ENCODE measurements at regions not wholly inside any gene's neighbourhood (a gene's known extent, or its start where the extent isn't known, plus 50 kb on each side); places are given as distances from the start of the nearest gene placed in this dataset.
"Not testable (repeated sequence)": the region's sequence is repeated elsewhere in the genome, so short reads cannot be mapped to it uniquely, and the experiment has no call there.

GRCh38 chr14:37787879-37788494 is 192.6 kb downstream of the TTC6 start:
- DNase-seq (ENCODE audit: low spot score) = no peak

GRCh38 chr14:37791384-37792036 is 196.1 kb downstream of the TTC6 start:
- DNase-seq (ENCODE audit: low spot score) = no peak

GRCh38 chr14:37792124-37792523 is 196.7 kb downstream of the TTC6 start:
- DNase-seq (ENCODE audit: low spot score) = no peak

- no peak for DNase-seq (ENCODE audit: low spot score)
Measured at GRCh38 chr14:37796703-37797416, 201.4 kb downstream of the TTC6 start.

GRCh38 chr14:37797675-37798074 is 202.2 kb downstream of the TTC6 start:
- no peak for DNase-seq (ENCODE audit: low spot score)

- no peak for DNase-seq (ENCODE audit: low spot score)
Measured at GRCh38 chr14:37807722-37808121, 212.3 kb downstream of the TTC6 start.

GRCh38 chr14:37810094-37810801 is 214.8 kb downstream of the TTC6 start:
- no peak for DNase-seq (ENCODE audit: low spot score)

- DNase-seq (ENCODE audit: low spot score) = no peak
Measured at GRCh38 chr14:37813732-37814131, 218.3 kb downstream of the TTC6 start.

- no peak for DNase-seq (ENCODE audit: low spot score)
Measured at GRCh38 chr14:37816135-37816534, 220.7 kb downstream of the TTC6 start.

- no peak for DNase-seq (ENCODE audit: low spot score)
Measured at GRCh38 chr14:37816743-37817295, 221.4 kb downstream of the TTC6 start.

GRCh38 chr14:37819155-37820015 is 224.0 kb downstream of the TTC6 start:
- DNase-seq (ENCODE audit: low spot score) = no peak

GRCh38 chr14:37820810-37821209 is 225.4 kb downstream of the TTC6 start:
- DNase-seq (ENCODE audit: low spot score) = not testable (repeated sequence)

- DNase-seq (ENCODE audit: low spot score) = no peak
Measured at GRCh38 chr14:37824939-37825712, 229.7 kb downstream of the TTC6 start.

GRCh38 chr14:37826869-37827268 is 231.4 kb downstream of the TTC6 start:
- DNase-seq (ENCODE audit: low spot score) = no peak

GRCh38 chr14:37830271-37830670 is 234.8 kb downstream of the TTC6 start:
- DNase-seq (ENCODE audit: low spot score) = no peak

GRCh38 chr14:37834275-37834674 is 238.8 kb downstream of the TTC6 start:
- no peak for DNase-seq (ENCODE audit: low spot score)

GRCh38 chr14:37838778-37839177 is 243.3 kb downstream of the TTC6 start:
- not testable (repeated sequence) for DNase-seq (ENCODE audit: low spot score)

- not testable (repeated sequence) for DNase-seq (ENCODE audit: low spot score)
Measured at GRCh38 chr14:37841039-37841438, 245.6 kb downstream of the TTC6 start.

- DNase-seq (ENCODE audit: low spot score) = no peak
Measured at GRCh38 chr14:37842106-37842505, 246.7 kb downstream of the TTC6 start.

- no peak for DNase-seq (ENCODE audit: low spot score)
Measured at GRCh38 chr14:37843954-37844607, 248.7 kb downstream of the TTC6 start.

Measured in hematopoietic multipotent progenitor cell treated with erythropoietin and hydrocortisone succinate and interleukin-3 and kit ligand, for 17 days (in vitro differentiated cells).